ENCODE measurements at regions not wholly inside any gene's neighbourhood (a gene's known extent, or its start where the extent isn't known, plus 50 kb on each side); places are given as distances from the start of the nearest gene placed in this dataset.
"Not testable (repeated sequence)": the region's sequence is repeated elsewhere in the genome, so short reads cannot be mapped to it uniquely, and the experiment has no call there.

DNA sequence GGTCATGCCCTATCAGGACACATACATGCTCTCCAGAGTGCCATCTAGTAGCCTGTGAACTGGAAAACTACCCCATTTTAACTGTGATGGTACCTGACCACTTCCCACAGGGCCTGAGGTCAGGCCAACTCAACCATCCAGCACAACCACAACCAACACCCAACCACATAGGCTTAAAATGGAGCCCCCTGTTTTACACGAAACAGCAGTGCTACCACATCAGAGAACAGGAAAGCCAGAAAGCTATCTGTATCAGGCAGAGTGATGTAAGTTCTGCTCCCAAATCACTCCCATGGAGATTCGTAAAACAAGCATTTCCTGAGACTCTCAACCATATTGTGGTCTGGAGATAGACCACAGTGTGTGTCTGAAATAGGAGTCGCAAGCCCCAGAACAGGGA lies 1017.3 kb upstream of the EPHA6 start:
- Histone ChIP-seq H3K4me3 (ENCODE audit: low read depth in 1 of 2, low read length in 2 of 2) (no peak overlapping the region), H3K27me3 (ENCODE audit: low read depth, low read length) (no peaks in the 10 kb centered on the region), H3K36me3 (ENCODE audit: control insufficient read depth in 1 of 2, insufficient read depth in 2 of 2, low read length in 2 of 2) (no peaks in the 10 kb centered on the region), H3K4me1 (ENCODE audit: control insufficient read depth in 1 of 2, insufficient read depth in 2 of 2, low read length in 2 of 2) (no peaks in the 10 kb centered on the region), H3K9me3 (ENCODE audit: control insufficient read depth in 1 of 2, low read length in 2 of 2) (no peaks in the 10 kb centered on the region), H3K27ac (ENCODE audit: low read length) (no peak overlapping the region)

DNA sequence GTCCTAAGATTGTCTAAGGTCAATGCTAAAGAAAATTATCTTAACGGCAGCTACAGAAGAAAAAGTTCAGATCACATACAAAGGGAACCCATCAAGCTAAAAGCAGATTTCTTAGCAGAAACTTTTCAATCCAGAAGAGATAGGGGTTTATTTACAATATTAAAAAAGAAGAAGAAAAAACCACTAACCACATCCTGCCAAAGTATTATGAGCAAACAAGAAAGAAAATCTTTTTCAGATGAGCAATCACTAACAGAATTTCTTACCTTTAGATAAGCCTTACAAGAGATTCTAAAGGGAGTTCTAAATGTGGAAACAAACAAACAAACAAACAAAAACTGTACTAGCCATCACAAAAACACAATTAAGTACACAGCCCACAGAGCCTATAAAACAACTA lies 1015.8 kb upstream of the EPHA6 start:
- Histone ChIP-seq H3K4me3 (ENCODE audit: low read depth in 1 of 2, low read length in 2 of 2) (no peak overlapping the region), H3K27me3 (ENCODE audit: low read depth, low read length) (no peaks in the 10 kb centered on the region), H3K4me1 (ENCODE audit: control insufficient read depth in 1 of 2, insufficient read depth in 2 of 2, low read length in 2 of 2) (no peaks in the 10 kb centered on the region), H3K27ac (ENCODE audit: low read length) (no peak overlapping the region), H3K36me3 (ENCODE audit: control insufficient read depth in 1 of 2, insufficient read depth in 2 of 2, low read length in 2 of 2) (no peaks in the 10 kb centered on the region), H3K9me3 (ENCODE audit: control insufficient read depth in 1 of 2, low read length in 2 of 2) (no peaks in the 10 kb centered on the region)

DNA sequence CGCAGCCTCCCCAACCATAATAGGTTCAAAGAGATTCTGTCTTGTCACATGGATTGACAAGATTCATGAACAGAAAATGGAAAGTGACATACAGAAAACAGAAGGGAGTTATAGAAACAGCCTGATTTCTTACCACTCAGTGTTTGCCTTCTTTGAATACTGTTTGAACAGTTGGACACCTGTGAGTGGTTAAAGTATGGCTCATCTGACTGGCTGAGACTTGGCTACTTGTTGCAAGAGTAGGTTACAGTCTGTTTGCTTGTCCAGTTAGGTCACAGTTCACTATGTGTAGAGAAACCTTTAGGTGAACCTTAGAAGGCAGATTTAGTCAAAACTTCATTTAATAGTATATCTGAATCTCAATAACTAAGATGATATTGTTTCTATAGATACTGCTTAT lies 1003.9 kb upstream of the EPHA6 start:
- Histone ChIP-seq H3K36me3 (ENCODE audit: control insufficient read depth in 1 of 2, insufficient read depth in 2 of 2, low read length in 2 of 2) (no peaks in the 10 kb centered on the region), H3K4me1 (ENCODE audit: control insufficient read depth in 1 of 2, insufficient read depth in 2 of 2, low read length in 2 of 2) (no peaks in the 10 kb centered on the region), H3K27ac (ENCODE audit: low read length) (no peak overlapping the region), H3K9me3 (ENCODE audit: control insufficient read depth in 1 of 2, low read length in 2 of 2) (no peaks in the 10 kb centered on the region), H3K4me3 (ENCODE audit: low read depth in 1 of 2, low read length in 2 of 2) (no peak overlapping the region), H3K27me3 (ENCODE audit: low read depth, low read length) (no peaks in the 10 kb centered on the region)

DNA sequence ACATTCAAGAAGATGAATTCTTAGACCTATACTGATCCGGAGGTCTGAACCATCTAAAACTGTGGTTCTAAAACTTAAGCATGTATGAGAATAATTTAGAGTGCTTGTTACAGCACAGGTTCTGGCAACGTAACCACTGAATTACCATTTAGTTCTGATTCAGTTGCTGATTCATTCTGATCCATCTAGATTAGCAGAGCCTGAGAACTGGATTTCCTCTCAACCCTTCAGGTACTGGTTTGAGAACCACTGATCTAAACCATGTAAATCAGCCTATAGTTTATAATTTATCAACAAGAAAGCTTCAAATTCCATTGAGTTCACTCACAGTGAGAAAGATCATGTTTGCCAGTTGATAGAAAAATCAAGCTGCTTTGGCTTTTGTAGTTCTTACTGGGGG lies 1001.1 kb upstream of the EPHA6 start:
- Histone ChIP-seq H3K4me1 (ENCODE audit: control insufficient read depth in 1 of 2, insufficient read depth in 2 of 2, low read length in 2 of 2) (no peaks in the 10 kb centered on the region), H3K9me3 (ENCODE audit: control insufficient read depth in 1 of 2, low read length in 2 of 2) (no peaks in the 10 kb centered on the region), H3K27ac (ENCODE audit: low read length) (no peak overlapping the region), H3K27me3 (ENCODE audit: low read depth, low read length) (no peaks in the 10 kb centered on the region), H3K4me3 (ENCODE audit: low read depth in 1 of 2, low read length in 2 of 2) (no peak overlapping the region), H3K36me3 (ENCODE audit: control insufficient read depth in 1 of 2, insufficient read depth in 2 of 2, low read length in 2 of 2) (no peaks in the 10 kb centered on the region)

DNA sequence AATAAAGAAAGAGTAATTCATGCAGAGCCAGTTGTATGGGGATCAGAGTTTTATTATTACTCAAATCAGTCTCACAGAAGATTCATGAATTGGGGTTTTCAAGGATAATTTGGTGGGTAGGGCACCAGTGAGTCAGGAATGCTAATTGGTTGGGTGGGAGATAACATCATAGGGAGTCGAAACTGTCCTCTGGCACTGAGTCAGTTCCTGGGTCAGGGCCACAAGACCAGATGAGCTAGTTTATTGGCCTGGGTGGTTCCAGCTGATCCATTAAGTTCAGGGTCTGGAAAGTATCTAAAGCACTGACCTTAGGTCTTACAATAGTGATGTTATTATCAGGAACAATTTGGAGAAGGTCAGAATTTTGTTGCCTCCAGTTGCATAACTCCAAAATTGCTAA lies 998.6 kb upstream of the EPHA6 start:
- Histone ChIP-seq H3K36me3 (ENCODE audit: control insufficient read depth in 1 of 2, insufficient read depth in 2 of 2, low read length in 2 of 2) (no peaks in the 10 kb centered on the region), H3K9me3 (ENCODE audit: control insufficient read depth in 1 of 2, low read length in 2 of 2) (no peaks in the 10 kb centered on the region), H3K4me3 (ENCODE audit: low read depth in 1 of 2, low read length in 2 of 2) (no peak overlapping the region), H3K27ac (ENCODE audit: low read length) (no peak overlapping the region), H3K4me1 (ENCODE audit: control insufficient read depth in 1 of 2, insufficient read depth in 2 of 2, low read length in 2 of 2) (no peaks in the 10 kb centered on the region), H3K27me3 (ENCODE audit: low read depth, low read length) (no peaks in the 10 kb centered on the region)

DNA sequence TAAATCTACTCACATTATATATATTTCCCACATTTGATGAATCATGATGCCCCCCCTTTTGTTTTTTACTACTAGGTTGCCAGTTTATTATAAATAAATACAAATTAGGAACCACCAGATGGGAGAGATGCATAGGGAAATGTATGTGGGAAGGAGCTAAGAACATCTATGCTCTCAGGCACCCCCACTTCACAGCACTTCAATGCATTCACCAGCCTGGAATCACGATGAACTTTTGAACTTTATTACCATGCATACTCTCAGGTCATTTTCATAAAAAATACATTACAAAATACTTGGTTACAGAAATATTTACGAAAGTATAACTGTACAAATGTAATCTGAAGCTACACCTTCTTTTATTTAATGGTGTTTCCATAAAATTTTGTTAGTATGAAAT lies 988.0 kb upstream of the EPHA6 start:
- no peak overlapping the region for H3K4me3 ChIP-seq (ENCODE audit: low read depth in 1 of 2, low read length in 2 of 2)
- no peaks in the 10 kb centered on the region for H3K27me3 ChIP-seq (ENCODE audit: low read depth, low read length)
- no peak overlapping the region for H3K27ac ChIP-seq (ENCODE audit: low read length)
- H3K4me1 ChIP-seq (ENCODE audit: control insufficient read depth in 1 of 2, insufficient read depth in 2 of 2, low read length in 2 of 2): no peaks in the 10 kb centered on the region
- no peaks in the 10 kb centered on the region for H3K36me3 ChIP-seq (ENCODE audit: control insufficient read depth in 1 of 2, insufficient read depth in 2 of 2, low read length in 2 of 2)
- H3K9me3 ChIP-seq (ENCODE audit: control insufficient read depth in 1 of 2, low read length in 2 of 2): no peaks in the 10 kb centered on the region

DNA sequence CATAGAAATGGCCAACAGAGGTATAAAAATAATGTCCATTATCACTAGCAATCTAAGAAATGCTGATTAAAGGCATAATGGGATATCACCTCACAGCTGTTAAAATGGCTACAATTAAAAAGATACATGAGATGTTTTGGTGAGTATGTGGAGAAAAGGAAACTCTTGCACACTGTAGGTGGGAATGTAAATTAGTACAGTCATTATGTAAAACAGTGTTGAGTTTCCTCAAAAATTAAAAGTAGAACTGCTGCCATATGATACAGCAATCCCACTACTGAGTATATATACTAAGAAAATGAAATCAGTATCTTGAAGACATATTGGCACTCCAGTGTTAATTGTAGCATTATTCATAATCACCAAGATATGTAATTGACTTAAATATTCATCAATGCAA lies 982.2 kb upstream of the EPHA6 start:
- Histone ChIP-seq H3K4me3 (ENCODE audit: low read depth in 1 of 2, low read length in 2 of 2) (no peak overlapping the region), H3K36me3 (ENCODE audit: control insufficient read depth in 1 of 2, insufficient read depth in 2 of 2, low read length in 2 of 2) (no peaks in the 10 kb centered on the region), H3K4me1 (ENCODE audit: control insufficient read depth in 1 of 2, insufficient read depth in 2 of 2, low read length in 2 of 2) (no peaks in the 10 kb centered on the region), H3K27ac (ENCODE audit: low read length) (no peak overlapping the region), H3K27me3 (ENCODE audit: low read depth, low read length) (no peaks in the 10 kb centered on the region), H3K9me3 (ENCODE audit: control insufficient read depth in 1 of 2, low read length in 2 of 2) (no peaks in the 10 kb centered on the region)

DNA sequence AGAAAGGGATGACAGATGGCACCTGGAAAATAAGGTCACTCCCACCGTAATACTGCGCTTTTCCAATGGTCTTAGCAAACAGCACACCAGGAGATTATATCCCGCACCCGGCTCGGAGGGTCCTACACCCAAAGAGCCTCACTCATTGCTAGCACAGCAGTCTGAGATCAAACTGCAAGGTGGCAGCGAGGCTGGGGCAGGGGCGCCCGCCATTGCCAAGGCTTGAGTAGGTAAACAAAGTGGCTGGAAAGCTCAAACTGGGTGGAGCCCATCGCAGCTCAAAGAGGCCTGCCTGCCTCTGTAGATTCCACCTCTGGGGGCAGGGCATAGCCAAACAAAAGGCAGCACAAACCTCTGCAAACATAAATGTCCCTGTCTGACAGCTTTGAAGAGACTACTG lies 953.8 kb upstream of the EPHA6 start:
- H3K36me3 ChIP-seq (ENCODE audit: control insufficient read depth in 1 of 2, insufficient read depth in 2 of 2, low read length in 2 of 2); H3K27me3 ChIP-seq (ENCODE audit: low read depth, low read length); H3K27ac ChIP-seq (ENCODE audit: low read length): not testable (repeated sequence)

DNA sequence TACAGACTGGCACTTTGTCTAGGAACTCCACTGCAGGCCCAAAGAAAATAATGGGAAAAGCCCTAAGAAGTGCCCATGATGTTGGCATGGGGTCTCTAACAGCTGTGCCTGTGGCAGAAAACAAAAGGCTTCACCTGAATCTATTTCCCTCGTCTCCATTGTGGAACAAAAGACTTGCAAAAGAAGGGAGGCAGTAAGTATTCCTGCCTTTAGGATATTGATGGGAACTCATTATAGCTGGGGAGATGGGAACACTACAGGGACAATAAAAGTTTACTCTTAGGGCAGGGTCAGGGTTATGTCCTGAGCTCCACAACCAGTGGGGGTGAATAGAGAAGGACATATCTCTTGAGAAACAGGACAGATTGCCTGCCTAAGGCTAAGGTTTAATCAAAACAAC lies 930.6 kb upstream of the EPHA6 start:
- no peaks in the 10 kb centered on the region for H3K9me3 ChIP-seq (ENCODE audit: control insufficient read depth in 1 of 2, low read length in 2 of 2)
- no peak overlapping the region for H3K27ac ChIP-seq (ENCODE audit: low read length)

More for the DNA sequence above, 953.8 kb upstream of the EPHA6 start:
- not testable (repeated sequence) for H3K4me3 ChIP-seq (ENCODE audit: low read depth in 1 of 2, low read length in 2 of 2); H3K4me1 ChIP-seq (ENCODE audit: control insufficient read depth in 1 of 2, insufficient read depth in 2 of 2, low read length in 2 of 2); H3K9me3 ChIP-seq (ENCODE audit: control insufficient read depth in 1 of 2, low read length in 2 of 2)

DNA sequence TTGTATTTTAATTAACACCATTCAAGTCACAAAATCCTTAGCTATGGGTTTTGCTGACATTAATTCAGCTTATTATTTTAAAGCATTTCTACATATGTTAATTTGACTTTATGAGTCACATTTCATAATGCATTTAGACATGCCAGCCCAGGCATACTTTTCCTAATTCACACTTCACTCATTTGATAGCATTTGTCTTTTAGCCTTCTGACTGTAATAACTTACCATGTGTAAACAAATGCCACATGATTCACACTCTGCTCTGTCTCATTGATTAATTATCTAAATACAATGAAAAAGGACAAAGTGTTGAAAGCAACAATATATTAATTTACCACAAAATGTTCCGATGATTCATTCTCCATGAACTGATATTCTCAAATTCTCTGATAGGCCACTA lies 927.8 kb upstream of the EPHA6 start:
- no peak overlapping the region for H3K4me3 ChIP-seq (ENCODE audit: low read depth in 1 of 2, low read length in 2 of 2)
- no peaks in the 10 kb centered on the region for H3K9me3 ChIP-seq (ENCODE audit: control insufficient read depth in 1 of 2, low read length in 2 of 2)
- no peaks in the 10 kb centered on the region for H3K27me3 ChIP-seq (ENCODE audit: low read depth, low read length)
- no peaks in the 10 kb centered on the region for H3K4me1 ChIP-seq (ENCODE audit: control insufficient read depth in 1 of 2, insufficient read depth in 2 of 2, low read length in 2 of 2)
- no peaks in the 10 kb centered on the region for H3K36me3 ChIP-seq (ENCODE audit: control insufficient read depth in 1 of 2, insufficient read depth in 2 of 2, low read length in 2 of 2)
- H3K27ac ChIP-seq (ENCODE audit: low read length): no peak overlapping the region

More for the DNA sequence above, 930.6 kb upstream of the EPHA6 start:
- Histone ChIP-seq H3K4me3 (ENCODE audit: low read depth in 1 of 2, low read length in 2 of 2) (no peak overlapping the region), H3K4me1 (ENCODE audit: control insufficient read depth in 1 of 2, insufficient read depth in 2 of 2, low read length in 2 of 2) (no peaks in the 10 kb centered on the region), H3K27me3 (ENCODE audit: low read depth, low read length) (no peaks in the 10 kb centered on the region), H3K36me3 (ENCODE audit: control insufficient read depth in 1 of 2, insufficient read depth in 2 of 2, low read length in 2 of 2) (no peaks in the 10 kb centered on the region)

DNA sequence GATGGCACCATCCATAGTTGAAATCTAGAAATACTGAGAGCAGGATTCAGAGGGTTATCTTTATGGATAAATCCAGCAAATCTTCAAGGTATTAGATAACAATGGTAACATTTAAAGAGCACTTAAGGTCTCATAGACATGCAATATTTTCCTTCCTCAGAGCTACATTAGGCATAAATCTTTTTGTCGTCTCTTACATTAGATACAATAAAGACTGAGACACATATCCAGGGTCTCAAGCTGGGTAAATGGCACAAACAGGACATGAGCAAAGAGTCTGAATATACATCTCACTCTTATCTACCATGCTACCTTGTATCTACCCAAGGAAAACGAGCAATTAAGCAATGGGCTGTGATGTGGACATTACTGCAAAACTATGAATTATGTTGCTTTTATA lies 927.3 kb upstream of the EPHA6 start:
- Histone ChIP-seq H3K4me3 (ENCODE audit: low read depth in 1 of 2, low read length in 2 of 2) (no peak overlapping the region), H3K36me3 (ENCODE audit: control insufficient read depth in 1 of 2, insufficient read depth in 2 of 2, low read length in 2 of 2) (no peaks in the 10 kb centered on the region), H3K4me1 (ENCODE audit: control insufficient read depth in 1 of 2, insufficient read depth in 2 of 2, low read length in 2 of 2) (no peaks in the 10 kb centered on the region), H3K27me3 (ENCODE audit: low read depth, low read length) (no peaks in the 10 kb centered on the region), H3K9me3 (ENCODE audit: control insufficient read depth in 1 of 2, low read length in 2 of 2) (no peaks in the 10 kb centered on the region), H3K27ac (ENCODE audit: low read length) (no peak overlapping the region)

DNA sequence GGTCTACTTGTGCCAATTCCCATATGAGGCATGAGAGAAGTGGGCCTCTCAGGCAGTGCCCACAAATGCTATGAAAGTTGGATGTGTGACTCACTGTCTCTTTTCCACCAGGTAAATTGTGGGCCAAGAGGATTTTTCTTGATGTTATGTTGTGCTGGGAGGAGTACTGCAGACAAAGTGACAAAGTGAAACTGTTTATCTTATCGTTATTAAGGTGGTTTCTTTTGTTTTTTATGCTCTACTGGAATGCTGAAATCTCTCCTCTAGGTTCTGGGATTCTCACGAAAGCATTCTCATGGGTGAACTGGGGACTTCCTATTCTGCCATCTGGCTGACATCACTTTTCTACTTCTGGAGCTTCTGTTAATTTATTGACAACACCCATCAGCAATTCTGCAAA lies 919.6 kb upstream of the EPHA6 start:
- Histone ChIP-seq H3K9me3 (ENCODE audit: control insufficient read depth in 1 of 2, low read length in 2 of 2) (peaks cover 0 to 12% of the 10 kb centered on the region in 2 donors), H3K27me3 (ENCODE audit: low read depth, low read length) (no peaks in the 10 kb centered on the region)

More for the DNA sequence above, 919.6 kb upstream of the EPHA6 start:
- Histone ChIP-seq H3K27ac (ENCODE audit: low read length) (no peak overlapping the region), H3K36me3 (ENCODE audit: control insufficient read depth in 1 of 2, insufficient read depth in 2 of 2, low read length in 2 of 2) (no peaks in the 10 kb centered on the region), H3K4me1 (ENCODE audit: control insufficient read depth in 1 of 2, insufficient read depth in 2 of 2, low read length in 2 of 2) (no peaks in the 10 kb centered on the region), H3K4me3 (ENCODE audit: low read depth in 1 of 2, low read length in 2 of 2) (no peak overlapping the region)
